IMR-90 (cell line): ENCODE measurements at regions not wholly inside any gene's neighbourhood (a gene's known extent, or its start where the extent isn't known, plus 50 kb on each side); places are given as distances from the start of the nearest gene placed in this dataset.

Experiments
- ATAC-seq: fragments of 200-7000 bp; cut with Tn5 transposase; 2 replicates; pipeline ENCODE4 v1.9.1; 2020; ENCODE audit warnings: low read depth, mild to moderate bottlenecking, moderate library complexity
- BruUV-seq: library from RNA; stranded (reverse); fragments of 400-500 nt; replicated peaks from 2 replicates; lab custom pipeline; 2021; lab: Mats Ljungman, UMichigan
- CTCF ChIA-PET: fragments of 300-600 bp; formaldehyde crosslinking; extraction: SDS; loops from one replicate; lab custom pipeline; 2021; ENCODE audit warnings: antibody characterized with exemption; lab: Yijun Ruan, JAX
- POLR2A ChIA-PET: fragments of 300-600 bp; sonication (Branson Sonifier 250); formaldehyde crosslinking; loops from one replicate; lab custom pipeline; 2022; ENCODE audit warnings: antibody characterized with exemption; ENCODE audit not compliant: unreplicated experiment; lab: Charles Lee
- DNase-seq: peaks from one replicate; pipeline ENCODE4 v3.0.0; 2013
- H2AFZ ChIP-seq: replicated peaks from 2 replicates; pipeline ENCODE3; 2013; ENCODE audit warnings: low read length, mild to moderate bottlenecking; ENCODE audit not compliant: poor library complexity
- H2AK5ac ChIP-seq: 2 replicates; pipeline ENCODE4 v1.6.1; 2013; ENCODE audit warnings: low read depth, low read length, inconsistent platforms
- H2AK9ac ChIP-seq: replicated peaks from 2 replicates; pipeline ENCODE3; 2013; ENCODE audit warnings: mild to moderate bottlenecking, low read depth, low read length, moderate library complexity; ENCODE audit not compliant: poor library complexity
- H2BK120ac ChIP-seq: 2 replicates; pipeline ENCODE4 v1.6.1; 2013; ENCODE audit warnings: low read depth, low read length, inconsistent platforms
- H2BK15ac ChIP-seq: 3 replicates; pipeline ENCODE4 v1.6.1; 2013; ENCODE audit warnings: low read depth, low read length, inconsistent platforms
- H2BK20ac ChIP-seq: 2 replicates; pipeline ENCODE4 v1.6.1; 2013; ENCODE audit warnings: low read depth, mild to moderate bottlenecking, inconsistent platforms, low read length, moderate library complexity
- H2BK5ac ChIP-seq: 2 replicates; pipeline ENCODE4 v1.6.1; 2013; ENCODE audit warnings: mild to moderate bottlenecking, low read depth, low read length, inconsistent platforms; ENCODE audit not compliant: poor library complexity, severe bottlenecking
- H3K14ac ChIP-seq: replicated peaks from 2 replicates; pipeline ENCODE4 v1.6.1; 2013; ENCODE audit warnings: low read depth, low read length, inconsistent platforms
- H3K18ac ChIP-seq: 2 replicates; pipeline ENCODE4 v1.6.1; 2013; ENCODE audit warnings: low read depth, low read length, control low read depth
- H3K23ac ChIP-seq: 2 replicates; pipeline ENCODE4 v1.6.1; 2013; ENCODE audit warnings: low read depth, low read length, inconsistent platforms
- H3K27ac ChIP-seq: 2 replicates; pipeline ENCODE4 v1.5.1; 2013; ENCODE audit warnings: mild to moderate bottlenecking, control low read depth, low read length; ENCODE audit not compliant: insufficient read depth
- H3K27me3 ChIP-seq: 2 replicates; pipeline ENCODE4 v1.6.1; 2013; ENCODE audit warnings: low read length; ENCODE audit not compliant: control insufficient read depth, insufficient read depth
- H3K36me3 ChIP-seq: 2 replicates; pipeline ENCODE4 v1.6.1; 2013; ENCODE audit warnings: low read length, mixed read lengths; ENCODE audit not compliant: control insufficient read depth, insufficient read depth
- H3K4ac ChIP-seq: 2 replicates; pipeline ENCODE4 v1.6.1; 2013; ENCODE audit warnings: low read depth, low read length, inconsistent platforms
- H3K4me1 ChIP-seq: 2 replicates; pipeline ENCODE4 v1.6.1; 2013; ENCODE audit warnings: low read length, mixed read lengths; ENCODE audit not compliant: control insufficient read depth, insufficient read depth
- H3K4me2 ChIP-seq: 2 replicates; pipeline ENCODE4 v1.6.1; 2013; ENCODE audit warnings: low read depth, mild to moderate bottlenecking, control low read depth, low read length, moderate library complexity
- H3K4me3 ChIP-seq: 2 replicates; pipeline ENCODE4 v1.5.1; 2013; ENCODE audit warnings: low read depth, mild to moderate bottlenecking, control low read depth, low read length, moderate library complexity; ENCODE audit not compliant: insufficient read depth
- H3K56ac ChIP-seq: 2 replicates; pipeline ENCODE4 v1.6.1; 2013; ENCODE audit warnings: low read length, inconsistent platforms; ENCODE audit not compliant: insufficient read depth; ENCODE audit errors: extremely low read depth
- H3K79me1 ChIP-seq, 2 experiments: 2 replicates each; pipeline ENCODE4 v1.6.1; 2013; ENCODE audit warnings: low read length in 2 of 2, inconsistent platforms in 1 of 2, low read depth in 1 of 2
- H3K9ac ChIP-seq: 2 replicates; pipeline ENCODE4 v1.6.1; 2013; ENCODE audit warnings: low read depth, low read length, control low read depth
- H3K9me1 ChIP-seq: 2 replicates; pipeline ENCODE4 v1.6.1; 2013; ENCODE audit warnings: low read length, inconsistent platforms; ENCODE audit not compliant: insufficient read depth
- H3K9me3 ChIP-seq: 2 replicates; pipeline ENCODE4 v1.6.1; 2013; ENCODE audit warnings: low read length; ENCODE audit not compliant: control insufficient read depth, insufficient read depth
- H4K20me1 ChIP-seq: 2 replicates; pipeline ENCODE4 v1.6.1; 2013; ENCODE audit warnings: low read length, inconsistent platforms; ENCODE audit not compliant: insufficient read depth
- H4K5ac ChIP-seq: 2 replicates; pipeline ENCODE4 v1.6.1; 2013; ENCODE audit warnings: mild to moderate bottlenecking, low read depth, low read length, control low read depth
- H4K8ac ChIP-seq, 2 experiments: 2 replicates each; pipeline ENCODE4 v1.6.1; 2013; ENCODE audit warnings: low read depth in 2 of 2, low read length in 2 of 2, control low read depth in 1 of 2, inconsistent platforms in 1 of 2
- H4K91ac ChIP-seq: 2 replicates; pipeline ENCODE4 v1.6.1; 2013; ENCODE audit warnings: low read depth, low read length, inconsistent platforms; ENCODE audit not compliant: insufficient read depth
- BHLHE40 ChIP-seq: fragments of 150-350 bp; IDR thresholded peaks from 2 replicates; pipeline ENCODE4 v1.6.1; 2016; ENCODE audit warnings: mild to moderate bottlenecking, low read depth, low read length
- CEBPB ChIP-seq: IDR thresholded peaks from 2 replicates; pipeline ENCODE4 v1.6.1; 2012; ENCODE audit warnings: low read depth, low read length, improper control_type of control experiment
- CHD1 ChIP-seq: IDR thresholded peaks from 2 replicates; pipeline ENCODE4 v1.6.1; 2012; ENCODE audit warnings: low read depth, low read length, improper control_type of control experiment
- CTCF ChIP-seq: conservative IDR thresholded peaks from 2 replicates; pipeline ENCODE4 v1.5.1; 2012; ENCODE audit warnings: mild to moderate bottlenecking, low read depth, low read length, improper control_type of control experiment
- MAFK ChIP-seq: IDR thresholded peaks from 2 replicates; pipeline ENCODE4 v1.6.1; 2012; ENCODE audit warnings: low read depth, low read length, improper control_type of control experiment
- NFE2L2 ChIP-seq: fragments of 150-350 bp; IDR thresholded peaks from 2 replicates; pipeline ENCODE4 v1.6.1; 2016; ENCODE audit warnings: low read depth, mild to moderate bottlenecking, low read length
- POLR2A ChIP-seq: IDR thresholded peaks from 2 replicates; pipeline ENCODE4 v1.6.1; 2012; ENCODE audit warnings: mild to moderate bottlenecking, low read depth, low read length
- SMC3 ChIP-seq: fragments of 150-350 bp; IDR thresholded peaks from 2 replicates; pipeline ENCODE4 v1.6.1; 2016; ENCODE audit warnings: low read depth, mild to moderate bottlenecking, antibody characterized with exemption, low read length, moderate library complexity
- WGBS, 2 experiments: methylation state at CpG; one replicate each; pipeline versions ENCODE4 v1.1.5 to v1.1.7; 2013; ENCODE audit warnings: missing lambda C conversion rate in 2 of 2; ENCODE audit not compliant: insufficient read length in 1 of 2; ENCODE audit errors: extremely low coverage in 2 of 2; 5-methylcytosine and 5-hydroxymethylcytosine counted together
- dilution Hi-C: fragments of 300-500 bp; cut with HindIII; formaldehyde crosslinking; loops from one replicate; pipeline ENCODE4 v1.14.3; 2018; ENCODE audit warnings: low sequenced_read_pairs; ENCODE audit not compliant: unreplicated experiment
- in situ Hi-C: fragments of 300-500 bp; cut with MboI; formaldehyde crosslinking; loops from 3 replicates; pipeline ENCODE4 v1.14.3; 2019; ENCODE audit warnings: low sequenced_read_pairs, inconsistent platforms, mixed read lengths
- intact Hi-C: fragments of 100-400 bp; cut with micrococcal nuclease; formaldehyde crosslinking; loops from 2 replicates; pipeline ENCODE4 v1.10.0; 2022
- TF ChIP-seq, protein P1 (sequence below): fragments of 150-350 bp; IDR thresholded peaks from 2 replicates; pipeline ENCODE4 v1.6.1; 2017; ENCODE audit warnings: mild to moderate bottlenecking, antibody characterized with exemption, low read length, low read depth

GRCh38 chr9:7592321-7593316, 207.0 kb downstream of the DMAC1 start:
- Histone ChIP-seq H3K4me2 (no peak overlapping the region), H2BK120ac (no peak overlapping the region), H4K5ac (no peak overlapping the region), H2BK5ac (no peak overlapping the region), H4K8ac (no peak overlapping the region), H3K9ac (no peak overlapping the region), H3K79me1 (no peaks in the 10 kb centered on the region), H2AK5ac (no peak overlapping the region), H3K4ac (no peak overlapping the region), H3K23ac (no peak overlapping the region), H3K9me3 (no peaks in the 10 kb centered on the region), H3K36me3 (no peaks in the 10 kb centered on the region), H3K14ac (no peak overlapping the region), H4K20me1 (no peaks in the 10 kb centered on the region), H2AK9ac (no peak overlapping the region), H3K18ac (no peak overlapping the region), H3K4me3 (no peak overlapping the region), H3K27me3 (no peaks in the 10 kb centered on the region), H4K91ac (no peak overlapping the region), H2AFZ (no peak overlapping the region), H2BK15ac (no peak overlapping the region), H3K27ac (no peak overlapping the region), H3K56ac (no peak overlapping the region), H3K4me1 (no peaks in the 10 kb centered on the region), H2BK20ac (no peak overlapping the region), H3K9me1 (no peaks in the 10 kb centered on the region)
- WGBS, 2 experiments: no CpG with 5 or more reads among the region's 10 CpGs
- ChIA-PET POLR2A (no interaction called here), CTCF (no interaction called here)
- TF ChIP-seq NFE2L2: no peak
- TF ChIP-seq SMC3: no peak
- no peak for TF ChIP-seq BHLHE40
- TF ChIP-seq MAFK: no peak
- no peak for TF ChIP-seq CHD1
- TF ChIP-seq CEBPB: no peak
- TF ChIP-seq, protein P1, sequence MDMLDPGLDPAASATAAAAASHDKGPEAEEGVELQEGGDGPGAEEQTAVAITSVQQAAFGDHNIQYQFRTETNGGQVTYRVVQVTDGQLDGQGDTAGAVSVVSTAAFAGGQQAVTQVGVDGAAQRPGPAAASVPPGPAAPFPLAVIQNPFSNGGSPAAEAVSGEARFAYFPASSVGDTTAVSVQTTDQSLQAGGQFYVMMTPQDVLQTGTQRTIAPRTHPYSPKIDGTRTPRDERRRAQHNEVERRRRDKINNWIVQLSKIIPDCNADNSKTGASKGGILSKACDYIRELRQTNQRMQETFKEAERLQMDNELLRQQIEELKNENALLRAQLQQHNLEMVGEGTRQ: no peak
- no peak for TF ChIP-seq POLR2A
- no peak for TF ChIP-seq CTCF
- ATAC-seq (no peak), DNase-seq (no peak)
- dilution Hi-C loops (no loop called here), in situ Hi-C loops (no loop called here), intact Hi-C loops (no loop called here)
- BruUV-seq: no TSS peak
